AG10803 (cell line): ENCODE measurements at regions not wholly inside any gene's neighbourhood (a gene's known extent, or its start where the extent isn't known, plus 50 kb on each side); places are given as distances from the start of the nearest gene placed in this dataset.

Source experiments
- DNase-seq: peaks from one replicate; pipeline ENCODE4 v3.0.0; 2010; ENCODE audit warnings: low read depth
- H3K4me3 ChIP-seq: 2 replicates; pipeline ENCODE4 v1.5.1; 2011; ENCODE audit warnings: mild to moderate bottlenecking, low read length, control low read depth
- CTCF ChIP-seq: conservative IDR thresholded peaks from 2 replicates; pipeline ENCODE4 v1.5.1; 2011; ENCODE audit warnings: mild to moderate bottlenecking, low read length, control low read depth, inconsistent platforms

- H3K4me3 ChIP-seq: no peak overlapping the region
- no peak for TF ChIP-seq CTCF
- DNase-seq: no peak
Measured at GRCh38 chr5:174386846-174387245, 337.5 kb upstream of the MSX2 start.

GRCh38 chr5:174387448-174387847 is 336.9 kb upstream of the MSX2 start:
- H3K4me3 ChIP-seq: no peak overlapping the region
- TF ChIP-seq CTCF: no peak
- DNase-seq: no peak

- TF ChIP-seq CTCF: no peak
- no peak overlapping the region for H3K4me3 ChIP-seq
- no peak for DNase-seq
Measured at GRCh38 chr5:174392892-174393291, 331.5 kb upstream of the MSX2 start.

- DNase-seq: no peak
- no peak for TF ChIP-seq CTCF
- no peak overlapping the region for H3K4me3 ChIP-seq
Measured at GRCh38 chr5:174396541-174396940, 327.8 kb upstream of the MSX2 start.

- TF ChIP-seq CTCF: no peak
- DNase-seq: no peak
- no peak overlapping the region for H3K4me3 ChIP-seq
Measured at GRCh38 chr5:174397206-174397605, 327.2 kb upstream of the MSX2 start.

GRCh38 chr5:174398171-174398570 is 326.2 kb upstream of the MSX2 start:
- no peak overlapping the region for H3K4me3 ChIP-seq
- TF ChIP-seq CTCF: no peak
- no peak for DNase-seq

- DNase-seq: no peak
- no peak for TF ChIP-seq CTCF
Measured at GRCh38 chr5:174399411-174399810, 325.0 kb upstream of the MSX2 start.

More at GRCh38 chr5:174399411-174399810, 325.0 kb upstream of the MSX2 start:
- no peak overlapping the region for H3K4me3 ChIP-seq
